Breast epithelium (tissue), 4 donors: ENCODE measurements at regions not wholly inside any gene's neighbourhood (a gene's known extent, or its start where the extent isn't known, plus 50 kb on each side); places are given as distances from the start of the nearest gene placed in this dataset.

Experiments
- DNase-seq, 2 donors: peaks; one replicate each; pipeline ENCODE4 v3.0.0-alpha.2; 2019; ENCODE audit warnings: low spot score in 2 of 2
- H3K27ac ChIP-seq, 2 donors: fragments of 200-600 bp; sonication (generic) in 1 of 2; one replicate each; pipeline ENCODE4 v1.5.1; 2016 to 2019; ENCODE audit warnings: mild to moderate bottlenecking in 1 of 2
- H3K27me3 ChIP-seq, 2 donors: fragments of 200-600 bp; sonication (generic) in 1 of 2; one replicate each; pipeline versions ENCODE4 v1.5.1 to v1.6.0; 2017 to 2019; ENCODE audit warnings: control low read depth in 1 of 2, mild to moderate bottlenecking in 1 of 2
- H3K36me3 ChIP-seq: fragments of 200-600 bp; one replicate; pipeline ENCODE4 v1.5.1; 2019
- H3K4me1 ChIP-seq, 2 donors: fragments of 200-600 bp; sonication (generic); one replicate each; pipeline ENCODE4 v1.5.1; 2016 to 2019; ENCODE audit warnings: control low read depth in 1 of 2
- H3K4me3 ChIP-seq, 3 donors: fragments of 200-600 bp; sonication (generic); 1 replicate in 2 of 3; 2 replicates in 1 of 3; pipeline ENCODE4 v1.5.1; 2016 to 2019; ENCODE audit warnings: mild to moderate bottlenecking in 3 of 3, moderate library complexity in 2 of 3
- H3K9me3 ChIP-seq, 2 donors: fragments of 200-600 bp; sonication (generic) in 1 of 2; one replicate each; pipeline ENCODE4 v1.5.1; 2016 to 2019; ENCODE audit warnings: control low read depth in 1 of 2
- CTCF ChIP-seq, 3 donors: fragments of 450-650 bp; IDR thresholded peaks; one replicate each; pipeline ENCODE4 v1.5.1; 2016 to 2017; ENCODE audit warnings: antibody characterized with exemption in 3 of 3, mild to moderate bottlenecking in 3 of 3, moderate library complexity in 3 of 3
- POLR2A ChIP-seq: fragments of 450-650 bp; IDR thresholded peaks from one replicate; pipeline ENCODE4 v1.6.1; 2016; ENCODE audit warnings: antibody characterized with exemption, mild to moderate bottlenecking, moderate library complexity
- POLR2AphosphoS5 ChIP-seq, 3 donors: sonication (generic); formaldehyde crosslinking; IDR thresholded peaks; one replicate each; pipeline ENCODE4 v1.6.1; 2017; ENCODE audit warnings: antibody characterized with exemption in 3 of 3
- intact Hi-C: fragments of 100-400 bp; cut with DNase I; formaldehyde crosslinking; loops from one replicate; pipeline ENCODE4 v1.15.1; 2023; ENCODE audit warnings: low total_unique reads

GRCh38 chr3:110063178-110063577 is 725.8 kb upstream of the DPPA4 start:
- Histone ChIP-seq H3K4me3 (no peak overlapping the region), H3K27ac (no peak overlapping the region), H3K27me3 (no peaks in the 10 kb centered on the region), H3K4me1 (no peaks in the 10 kb centered on the region), H3K9me3 (no peaks in the 10 kb centered on the region), H3K36me3 (no peaks in the 10 kb centered on the region)
- intact Hi-C loops: no loop called here
- TF ChIP-seq CTCF (IDR thresholded peaks at IDR 0.05) (no peak), POLR2A (no peak), POLR2AphosphoS5 (IDR thresholded peaks at IDR 0.05) (no peak)
- DNase-seq: no peak

- DNase-seq: no peak
- Histone ChIP-seq H3K9me3 (no peaks in the 10 kb centered on the region), H3K36me3 (no peaks in the 10 kb centered on the region), H3K4me1 (no peaks in the 10 kb centered on the region), H3K4me3 (no peak overlapping the region), H3K27ac (no peak overlapping the region), H3K27me3 (no peaks in the 10 kb centered on the region)
- TF ChIP-seq POLR2A (no peak), CTCF (IDR thresholded peaks at IDR 0.05) (no peak), POLR2AphosphoS5 (IDR thresholded peaks at IDR 0.05) (no peak)
- intact Hi-C loops: no loop called here
Measured at GRCh38 chr3:110066206-110066605, 728.9 kb upstream of the DPPA4 start.

- intact Hi-C loops: no loop called here
- Histone ChIP-seq H3K4me3 (no peak overlapping the region), H3K27me3 (no peaks in the 10 kb centered on the region), H3K27ac (no peak overlapping the region), H3K4me1 (no peaks in the 10 kb centered on the region), H3K9me3 (peaks cover 5 to 7% of the 10 kb centered on the region in 2 donors), H3K36me3 (no peaks in the 10 kb centered on the region)
- no peak for DNase-seq
- TF ChIP-seq POLR2A (no peak), CTCF (IDR thresholded peaks at IDR 0.05) (no peak), POLR2AphosphoS5 (IDR thresholded peaks at IDR 0.05) (no peak)
Measured at GRCh38 chr3:110067527-110067926, 730.2 kb upstream of the DPPA4 start.

GRCh38 chr3:110069761-110070160 is 732.4 kb upstream of the DPPA4 start:
- Histone ChIP-seq H3K27me3 (no peaks in the 10 kb centered on the region), H3K4me3 (no peak overlapping the region), H3K27ac (no peak overlapping the region), H3K4me1 (no peaks in the 10 kb centered on the region), H3K36me3 (no peaks in the 10 kb centered on the region), H3K9me3 (peaks cover 5 to 7% of the 10 kb centered on the region in 2 donors)
- no peak for DNase-seq
- TF ChIP-seq CTCF (IDR thresholded peaks at IDR 0.05): no peak
- TF ChIP-seq POLR2AphosphoS5 (IDR thresholded peaks at IDR 0.05): no peak
- TF ChIP-seq POLR2A: no peak
- intact Hi-C loops: no loop called here

- H3K27ac ChIP-seq: no peak overlapping the region
- H3K4me3 ChIP-seq: no peak overlapping the region
- H3K36me3 ChIP-seq: no peaks in the 10 kb centered on the region
- intact Hi-C loops: no loop called here
- TF ChIP-seq POLR2A: no peak
- TF ChIP-seq CTCF (IDR thresholded peaks at IDR 0.05): no peak
- TF ChIP-seq POLR2AphosphoS5 (IDR thresholded peaks at IDR 0.05): no peak
- peaks cover 5 to 7% of the 10 kb centered on the region in 2 donors for H3K9me3 ChIP-seq
- H3K4me1 ChIP-seq: no peaks in the 10 kb centered on the region
- H3K27me3 ChIP-seq: no peaks in the 10 kb centered on the region
- no peak for DNase-seq
Measured at GRCh38 chr3:110070161-110070916, 733.0 kb upstream of the DPPA4 start.
